ENCODE measurements at regions not wholly inside any gene's neighbourhood (a gene's known extent, or its start where the extent isn't known, plus 50 kb on each side); places are given as distances from the start of the nearest gene placed in this dataset.

DNA sequence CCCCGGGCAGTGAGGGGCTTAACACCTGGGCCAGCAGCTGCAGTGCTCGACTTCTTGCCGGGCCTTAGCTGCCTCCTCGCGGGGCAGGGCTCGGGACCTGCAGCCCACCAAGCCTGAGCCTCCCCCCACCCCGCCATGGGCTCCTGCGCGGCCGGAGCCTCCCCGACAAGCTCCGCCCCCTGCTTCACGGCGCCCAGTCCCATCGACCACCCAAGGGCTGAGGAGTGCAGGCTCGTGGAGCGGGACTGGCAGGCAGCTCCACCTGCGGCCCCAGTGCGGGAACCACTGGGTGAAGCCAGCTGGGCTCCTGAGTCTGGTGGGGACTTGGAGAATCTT lies 67.8 kb upstream of the NR5A2 start:
- DNase-seq, result no peak

DNA sequence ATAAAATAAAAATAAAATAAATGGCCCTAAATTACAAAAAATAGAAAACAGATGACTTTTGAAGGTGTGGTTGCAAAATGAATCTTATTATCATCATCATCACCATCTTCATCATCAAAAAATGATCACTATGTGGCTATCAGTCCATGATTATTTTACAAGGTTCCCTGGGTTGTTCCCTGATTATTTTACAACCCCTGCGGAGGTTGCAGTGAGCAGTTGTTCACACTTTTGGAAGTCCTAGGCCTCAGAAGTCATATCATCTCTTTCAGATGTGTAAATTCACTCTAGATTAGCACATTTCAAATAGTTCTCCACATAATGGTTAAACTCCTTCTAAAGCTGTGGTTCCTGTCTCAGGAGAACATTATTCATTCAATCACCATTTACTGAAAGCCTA lies 57.4 kb upstream of the NR5A2 start:
- no peak for DNase-seq

DNA sequence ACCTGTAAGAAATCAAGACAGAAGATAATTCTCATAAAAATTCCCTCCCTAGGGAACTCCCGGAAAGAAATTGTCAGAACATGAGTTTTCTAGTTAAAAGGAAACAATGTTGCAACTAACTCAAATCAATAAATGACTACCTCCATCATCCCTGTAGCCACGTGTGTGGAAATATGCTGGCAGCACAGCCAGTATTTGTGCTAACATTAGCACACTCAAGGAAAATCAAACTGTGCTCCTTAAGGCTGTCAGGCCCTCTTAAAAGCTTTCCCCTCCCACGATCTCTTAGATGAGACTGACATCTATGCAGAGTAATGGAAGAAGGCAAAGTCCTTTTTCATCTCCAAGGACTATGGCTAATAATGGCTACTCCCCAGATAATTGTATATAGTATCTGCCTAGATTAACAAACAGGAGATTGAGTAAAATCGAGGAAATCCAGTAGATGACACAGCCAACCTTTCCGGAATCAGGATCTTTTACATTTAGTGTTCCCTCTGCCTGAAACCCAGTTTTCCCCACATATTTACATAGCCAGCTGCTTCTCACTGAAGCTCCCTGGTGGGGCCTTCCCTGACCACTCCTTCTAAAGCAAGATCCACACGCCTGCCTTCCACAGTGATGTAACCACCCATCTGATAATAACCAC lies 50.9 kb upstream of the NR5A2 start:
- DNase-seq, result peak in 1 of 3 donors; percentile 10

Data from muscle of back (tissue), 3 donors.